ENCODE measurements at regions not wholly inside any gene's neighbourhood (a gene's known extent, or its start where the extent isn't known, plus 50 kb on each side); places are given as distances from the start of the nearest gene placed in this dataset.

GRCh38 chr2:128701418-128701817, 382.8 kb upstream of the HS6ST1 start:
- Histone ChIP-seq H3K9ac (ENCODE audit: control insufficient read depth, extremely low read depth, insufficient read depth, low read length) (no peak overlapping the region), H3K79me2 (ENCODE audit: control insufficient read depth, insufficient read depth, low read length) (no peaks in the 10 kb centered on the region), H3K4me2 (ENCODE audit: control insufficient read depth, extremely low read depth, insufficient read depth, low read depth, low read length) (no peak overlapping the region), H3K36me3 (ENCODE audit: control insufficient read depth in 2 of 2, extremely low read depth in 1 of 2, insufficient read depth in 2 of 2, low read length in 2 of 2) (no peaks in the 10 kb centered on the region), H3K27me3 (ENCODE audit: control insufficient read depth, extremely low read depth, insufficient read depth, low read length) (no peaks in the 10 kb centered on the region), H3K4me1 (ENCODE audit: control insufficient read depth, extremely low read depth, insufficient read depth, low read length) (no peaks in the 10 kb centered on the region), H3K27ac (ENCODE audit: control insufficient read depth, insufficient read depth, low read length) (no peak overlapping the region), H3K4me3 (ENCODE audit: control insufficient read depth in 2 of 3, extremely low read depth in 1 of 3, insufficient read depth in 2 of 3, low read depth in 1 of 3, low read length in 3 of 3) (no peak overlapping the region), H3K9me3 (ENCODE audit: control insufficient read depth, low read depth, low read length) (no peaks in the 10 kb centered on the region), H4K20me1 (ENCODE audit: control insufficient read depth, extremely low read depth, insufficient read depth, low read length) (no peaks in the 10 kb centered on the region), H3K9me1 (ENCODE audit: control insufficient read depth, extremely low read depth, insufficient read depth, low read length) (no peaks in the 10 kb centered on the region), H2AFZ (ENCODE audit: control insufficient read depth, low read length) (no peak overlapping the region)
- DNase-seq (ENCODE audit: low read depth, low spot score) (no peak), FAIRE-seq (no peak)
- dilution Hi-C loops (cut with MboI; ENCODE audit: extremely low pct_ligation_motif_present, low sequenced_read_pairs) = no loop called here
- no peak for TF ChIP-seq CTCF (optimal IDR thresholded peaks at IDR 0.05 in 1 of 3, IDR thresholded peaks at IDR 0.05 in 1 of 3, conservative IDR thresholded peaks at IDR 0.05 in 1 of 3; ENCODE audit: extremely low read depth in 1 of 3, insufficient read depth in 2 of 3, low read length in 3 of 3)
- no peak for TF ChIP-seq EZH2 (IDR thresholded peaks at IDR 0.05; ENCODE audit: low read length)

- Histone ChIP-seq H3K4me1 (ENCODE audit: control insufficient read depth, extremely low read depth, insufficient read depth, low read length) (no peaks in the 10 kb centered on the region), H3K27ac (ENCODE audit: control insufficient read depth, insufficient read depth, low read length) (no peak overlapping the region), H3K4me2 (ENCODE audit: control insufficient read depth, extremely low read depth, insufficient read depth, low read depth, low read length) (no peak overlapping the region), H3K27me3 (ENCODE audit: control insufficient read depth, extremely low read depth, insufficient read depth, low read length) (no peaks in the 10 kb centered on the region), H3K9me1 (ENCODE audit: control insufficient read depth, extremely low read depth, insufficient read depth, low read length) (no peaks in the 10 kb centered on the region), H2AFZ (ENCODE audit: control insufficient read depth, low read length) (no peak overlapping the region), H3K9ac (ENCODE audit: control insufficient read depth, extremely low read depth, insufficient read depth, low read length) (no peak overlapping the region), H3K79me2 (ENCODE audit: control insufficient read depth, insufficient read depth, low read length) (no peaks in the 10 kb centered on the region), H3K9me3 (ENCODE audit: control insufficient read depth, low read depth, low read length) (peaks cover 3% of the 10 kb centered on the region), H4K20me1 (ENCODE audit: control insufficient read depth, extremely low read depth, insufficient read depth, low read length) (no peaks in the 10 kb centered on the region), H3K36me3 (ENCODE audit: control insufficient read depth in 2 of 2, extremely low read depth in 1 of 2, insufficient read depth in 2 of 2, low read length in 2 of 2) (no peaks in the 10 kb centered on the region), H3K4me3 (ENCODE audit: control insufficient read depth in 2 of 3, extremely low read depth in 1 of 3, insufficient read depth in 2 of 3, low read depth in 1 of 3, low read length in 3 of 3) (no peak overlapping the region)
- TF ChIP-seq CTCF (optimal IDR thresholded peaks at IDR 0.05 in 1 of 3, IDR thresholded peaks at IDR 0.05 in 1 of 3, conservative IDR thresholded peaks at IDR 0.05 in 1 of 3; ENCODE audit: extremely low read depth in 1 of 3, insufficient read depth in 2 of 3, low read length in 3 of 3) (no peak), EZH2 (IDR thresholded peaks at IDR 0.05; ENCODE audit: low read length) (no peak)
- dilution Hi-C loops (cut with MboI; ENCODE audit: extremely low pct_ligation_motif_present, low sequenced_read_pairs) = no loop called here
- DNase-seq (ENCODE audit: low read depth, low spot score) = no peak
- no peak for FAIRE-seq
Observed at GRCh38 chr2:128702616-128703015, 383.9 kb upstream of the HS6ST1 start.
